H9 (cell line): ENCODE measurements at regions not wholly inside any gene's neighbourhood (a gene's known extent, or its start where the extent isn't known, plus 50 kb on each side); places are given as distances from the start of the nearest gene placed in this dataset.

ENCODE experiments used
- DNase-seq: peaks from one replicate; pipeline ENCODE4 v3.0.0-alpha.2; 2017
- H2AFZ ChIP-seq: one replicate; pipeline ENCODE4 v1.6.1; 2013; ENCODE audit warnings: mild to moderate bottlenecking, low read length, control low read depth, moderate library complexity
- H2AK5ac ChIP-seq: 2 replicates; pipeline ENCODE4 v1.6.1; 2013; ENCODE audit warnings: low read length, control low read depth, mixed read lengths; ENCODE audit not compliant: insufficient read length
- H2BK120ac ChIP-seq: one replicate; pipeline ENCODE4 v1.6.1; 2013; ENCODE audit warnings: low read depth, mild to moderate bottlenecking, low read length, control low read depth, inconsistent platforms; ENCODE audit not compliant: poor library complexity, severe bottlenecking
- H2BK12ac ChIP-seq: 2 replicates; pipeline ENCODE4 v1.6.1; 2013; ENCODE audit warnings: low read length, control low read depth, mixed read lengths, low read depth; ENCODE audit not compliant: insufficient read length
- H2BK15ac ChIP-seq: 2 replicates; pipeline ENCODE4 v1.6.1; 2013; ENCODE audit warnings: low read depth, low read length, control low read depth
- H2BK20ac ChIP-seq: one replicate; pipeline ENCODE4 v1.6.1; 2013; ENCODE audit warnings: low read depth, mild to moderate bottlenecking, low read length, control low read depth, inconsistent platforms; ENCODE audit not compliant: poor library complexity, severe bottlenecking
- H2BK5ac ChIP-seq: 2 replicates; pipeline ENCODE4 v1.6.1; 2013; ENCODE audit warnings: low read length, control low read depth, mixed read lengths; ENCODE audit not compliant: insufficient read length
- H3K14ac ChIP-seq: 2 replicates; pipeline ENCODE4 v1.6.1; 2013; ENCODE audit warnings: low read length, control low read depth; ENCODE audit not compliant: insufficient read depth
- H3K18ac ChIP-seq: 2 replicates; pipeline ENCODE4 v1.6.1; 2013; ENCODE audit warnings: low read depth, mild to moderate bottlenecking, mixed read lengths, low read length, control low read depth; ENCODE audit not compliant: insufficient read length
- H3K23ac ChIP-seq: 2 replicates; pipeline ENCODE4 v1.6.1; 2013; ENCODE audit warnings: low read length, control low read depth, mixed read lengths, low read depth; ENCODE audit not compliant: insufficient read length
- H3K23me2 ChIP-seq: 2 replicates; pipeline ENCODE4 v1.6.1; 2013; ENCODE audit warnings: low read depth, mild to moderate bottlenecking, mixed read lengths, low read length, control low read depth; ENCODE audit not compliant: insufficient read length, poor library complexity, severe bottlenecking
- H3K27ac ChIP-seq: 2 replicates; pipeline ENCODE4 v1.5.1; 2013; ENCODE audit warnings: low read length, control low read depth, mixed read lengths, low read depth; ENCODE audit not compliant: insufficient read length
- H3K27me3 ChIP-seq: 2 replicates; pipeline ENCODE4 v1.6.1; 2013; ENCODE audit warnings: low read length, control low read depth, inconsistent platforms; ENCODE audit not compliant: insufficient read depth
- H3K4ac ChIP-seq: 2 replicates; pipeline ENCODE4 v1.6.1; 2013; ENCODE audit warnings: low read depth, mild to moderate bottlenecking, control low read depth, inconsistent platforms, low read length, moderate library complexity
- H3K4me1 ChIP-seq: 2 replicates; pipeline ENCODE4 v1.6.1; 2013; ENCODE audit warnings: low read length, control low read depth, inconsistent platforms; ENCODE audit not compliant: insufficient read depth
- H3K4me2 ChIP-seq: 2 replicates; pipeline ENCODE4 v1.6.1; 2013; ENCODE audit warnings: low read length, control low read depth, mixed read lengths; ENCODE audit not compliant: insufficient read length, insufficient read depth
- H3K56ac ChIP-seq: 2 replicates; pipeline ENCODE4 v1.6.1; 2013; ENCODE audit warnings: low read depth, mild to moderate bottlenecking, mixed read lengths, low read length, control low read depth; ENCODE audit not compliant: insufficient read length
- H3K79me1 ChIP-seq: 2 replicates; pipeline ENCODE4 v1.6.1; 2013; ENCODE audit warnings: low read depth, mild to moderate bottlenecking, moderate library complexity, low read length, control low read depth, inconsistent platforms; ENCODE audit not compliant: insufficient read depth, poor library complexity, severe bottlenecking
- H3K79me2 ChIP-seq: 2 replicates; pipeline ENCODE4 v1.6.1; 2013; ENCODE audit warnings: low read length, control low read depth, inconsistent platforms; ENCODE audit not compliant: insufficient read depth
- H3K9ac ChIP-seq: 2 replicates; pipeline ENCODE4 v1.6.1; 2013; ENCODE audit warnings: low read length, control low read depth, mixed read lengths; ENCODE audit not compliant: insufficient read length; ENCODE audit errors: extremely low read depth
- H3K9me3 ChIP-seq: one replicate; pipeline ENCODE4 v1.6.1; 2013; ENCODE audit warnings: low read depth, low read length, inconsistent platforms; ENCODE audit not compliant: control insufficient read depth
- H3T11ph ChIP-seq: one replicate; pipeline ENCODE4 v1.6.1; 2013; ENCODE audit warnings: mild to moderate bottlenecking, low read length, control low read depth, inconsistent platforms
- H4K20me1 ChIP-seq: one replicate; pipeline ENCODE4 v1.6.1; 2013; ENCODE audit not compliant: control insufficient read depth, insufficient read length, insufficient read depth
- H4K5ac ChIP-seq: 2 replicates; pipeline ENCODE4 v1.6.1; 2013; ENCODE audit warnings: low read depth, mild to moderate bottlenecking, mixed read lengths, low read length, control low read depth; ENCODE audit not compliant: insufficient read length
- H4K8ac ChIP-seq: replicated peaks from 2 replicates; pipeline ENCODE4 v1.6.1; 2013; ENCODE audit warnings: low read length, control low read depth, mixed read lengths, low read depth; ENCODE audit not compliant: insufficient read length
- H4K91ac ChIP-seq: 2 replicates; pipeline ENCODE4 v1.6.1; 2013; ENCODE audit warnings: low read depth, mild to moderate bottlenecking, moderate library complexity, mixed read lengths, low read length, control low read depth; ENCODE audit not compliant: insufficient read length
- H3K27ac Mint-ChIP-seq, 3 experiments: 2 replicates in 2 of 3; 3 replicates in 1 of 3; pipeline ENCODE4 v1.8.0; 2020 to 2021; ENCODE audit warnings: mixed read lengths in 3 of 3, mild to moderate bottlenecking in 1 of 3, moderate library complexity in 1 of 3
- H3K27me3 Mint-ChIP-seq: 2 replicates; pipeline ENCODE4 v1.8.0; 2021; ENCODE audit warnings: low read depth, mild to moderate bottlenecking, moderate library complexity, mixed read lengths
- H3K36me3 Mint-ChIP-seq, 3 experiments: 2 replicates in 2 of 3; 3 replicates in 1 of 3; pipeline ENCODE4 v1.8.0; 2020 to 2021; ENCODE audit warnings: low read depth in 3 of 3, mixed read lengths in 3 of 3; ENCODE audit not compliant: insufficient read depth in 1 of 3
- H3K4me1 Mint-ChIP-seq, 2 experiments: 2 replicates each; pipeline ENCODE4 v1.8.0; 2020; ENCODE audit warnings: mixed read lengths in 2 of 2
- H3K4me3 Mint-ChIP-seq, 2 experiments: 2 replicates in 1 of 2; 3 replicates in 1 of 2; pipeline ENCODE4 v1.8.0; 2020 to 2021; ENCODE audit warnings: mild to moderate bottlenecking in 2 of 2, mixed read lengths in 2 of 2, moderate library complexity in 1 of 2
- H3K9me3 Mint-ChIP-seq, 2 experiments: 2 replicates in 1 of 2; 3 replicates in 1 of 2; pipeline ENCODE4 v1.8.0; 2020; ENCODE audit warnings: mild to moderate bottlenecking in 2 of 2, mixed read lengths in 2 of 2, moderate library complexity in 1 of 2
- CTCF ChIP-seq: fragments of 200-600 bp; sonication (generic); conservative IDR thresholded peaks from 3 replicates; pipeline ENCODE4 v1.8.0; 2021; ENCODE audit warnings: antibody characterized with exemption, mild to moderate bottlenecking
- WGBS: extraction: QIAGEN DNeasy Blood & Tissue Kit; methylation state at CpG from one replicate; pipeline ENCODE4 v1.1.7; 2013; ENCODE audit warnings: missing lambda C conversion rate, low lambda C conversion rate, mixed read lengths; ENCODE audit not compliant: insufficient read length; ENCODE audit errors: extremely low coverage; 5-methylcytosine and 5-hydroxymethylcytosine counted together

DNA sequence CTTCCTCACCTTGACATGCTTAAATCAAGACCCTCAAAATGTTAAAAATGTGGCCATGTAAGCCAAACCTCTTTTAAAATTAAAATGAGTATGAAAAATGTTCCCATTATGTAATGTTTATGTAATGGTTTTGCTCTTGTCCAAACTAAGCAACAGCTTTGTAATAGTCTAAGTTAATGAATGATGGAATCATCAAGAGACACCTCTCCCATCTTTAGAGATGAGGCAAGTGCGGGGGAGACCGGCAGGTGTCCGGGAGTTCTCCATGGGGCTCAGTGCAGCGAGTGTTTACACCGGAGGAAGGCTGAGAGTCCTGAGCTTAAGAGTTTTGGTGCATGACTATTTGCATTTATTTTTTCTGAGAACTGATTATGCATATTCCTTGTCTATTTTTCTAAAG lies 384.9 kb upstream of the RNF32 start:
- Histone ChIP-seq H3K4ac (no peak overlapping the region), H3T11ph (no peak overlapping the region), H4K91ac (no peak overlapping the region), H2BK12ac (no peak overlapping the region), H3K79me1 (no peaks in the 10 kb centered on the region), H2AFZ (no peak overlapping the region), H4K8ac (no peak overlapping the region), H3K14ac (no peak overlapping the region), H3K9me3 (no peaks in the 10 kb centered on the region), H3K23me2 (no peaks in the 10 kb centered on the region), H3K23ac (no peak overlapping the region), H3K79me2 (no peaks in the 10 kb centered on the region), H3K27me3 (no peaks in the 10 kb centered on the region), H2BK120ac (no peak overlapping the region), H3K18ac (no peak overlapping the region), H4K20me1 (no peaks in the 10 kb centered on the region), H3K27ac (no peak overlapping the region), H2BK5ac (no peak overlapping the region), H2AK5ac (no peak overlapping the region), H3K56ac (no peak overlapping the region), H3K9ac (no peak overlapping the region), H2BK15ac (no peak overlapping the region), H3K4me1 (no peaks in the 10 kb centered on the region), H4K5ac (no peak overlapping the region), H3K4me2 (no peak overlapping the region), H2BK20ac (no peak overlapping the region)
- Mint-ChIP-seq H3K4me3 (no peak overlapping the region), H3K27me3 (peaks cover 4% of the 10 kb centered on the region), H3K27ac (no peak overlapping the region), H3K9me3 (no peaks in the 10 kb centered on the region; a peak in 1 of 5 replicates), H3K36me3 (no peaks in the 10 kb centered on the region), H3K4me1 (peaks cover under 1 to 3% of the 10 kb centered on the region in 2 experiments; a peak in 1 of 4 replicates)
- no peak for DNase-seq
- no CpG with 5 or more reads among the region's 5 CpGs for WGBS
- no peak for TF ChIP-seq CTCF
